Islet of Langerhans (tissue), 1 donor: ENCODE measurements at regions not wholly inside any gene's neighbourhood (a gene's known extent, or its start where the extent isn't known, plus 50 kb on each side); places are given as distances from the start of the nearest gene placed in this dataset.
A peak's percentile ranks its signal among the peaks of the same experiment; 100 is the strongest.
"Not testable (repeated sequence)": the region's sequence is repeated elsewhere in the genome, so short reads cannot be mapped to it uniquely, and the experiment has no call there.

Source experiments
- FAIRE-seq: peaks from one replicate; lab custom pipeline; 2011; peaks lifted over from hg19 to GRCh38; lab: Jason Lieb, UNC

DNA sequence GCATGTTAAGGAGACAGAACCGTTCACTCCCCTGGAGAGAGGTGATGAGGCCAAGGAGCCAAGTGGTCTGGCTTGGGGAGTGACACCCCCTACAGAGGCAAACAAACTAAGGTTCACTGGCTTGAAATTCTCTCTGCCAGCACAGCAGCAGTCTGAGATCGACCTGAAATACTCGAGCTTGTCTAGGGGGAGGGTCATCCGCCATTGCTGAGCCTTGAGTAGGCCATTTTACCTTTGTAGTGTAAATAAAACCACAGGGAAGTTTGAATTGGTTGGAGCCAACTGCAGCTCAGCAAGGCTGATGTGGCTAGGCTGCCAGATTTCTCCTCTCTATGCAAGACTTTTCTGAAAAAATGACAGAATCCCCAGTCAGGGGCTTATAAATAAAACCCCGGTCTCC is 52.9 kb downstream of the CDY2B start:
- FAIRE-seq, result not testable (repeated sequence)

DNA sequence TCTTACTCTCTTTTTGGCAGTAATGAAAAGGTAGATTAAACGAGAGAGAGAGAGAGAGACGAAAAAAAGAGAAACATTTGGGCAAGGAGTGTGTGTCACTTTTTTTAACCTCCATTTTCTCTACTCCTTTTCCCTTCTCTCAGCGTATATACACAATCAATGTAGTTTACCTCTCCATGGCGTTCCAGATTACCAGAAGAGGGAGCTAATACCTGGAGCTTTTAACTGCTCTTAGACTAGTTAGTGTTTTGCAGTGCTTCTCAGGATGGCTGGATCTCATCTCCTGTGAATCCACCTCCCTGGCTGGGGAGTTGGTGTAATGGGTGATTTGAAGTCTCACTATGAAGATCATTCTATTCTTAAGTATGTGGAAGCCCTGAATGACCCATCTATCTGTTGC is 60.3 kb downstream of the CDY2B start:
- FAIRE-seq, result not testable (repeated sequence)

DNA sequence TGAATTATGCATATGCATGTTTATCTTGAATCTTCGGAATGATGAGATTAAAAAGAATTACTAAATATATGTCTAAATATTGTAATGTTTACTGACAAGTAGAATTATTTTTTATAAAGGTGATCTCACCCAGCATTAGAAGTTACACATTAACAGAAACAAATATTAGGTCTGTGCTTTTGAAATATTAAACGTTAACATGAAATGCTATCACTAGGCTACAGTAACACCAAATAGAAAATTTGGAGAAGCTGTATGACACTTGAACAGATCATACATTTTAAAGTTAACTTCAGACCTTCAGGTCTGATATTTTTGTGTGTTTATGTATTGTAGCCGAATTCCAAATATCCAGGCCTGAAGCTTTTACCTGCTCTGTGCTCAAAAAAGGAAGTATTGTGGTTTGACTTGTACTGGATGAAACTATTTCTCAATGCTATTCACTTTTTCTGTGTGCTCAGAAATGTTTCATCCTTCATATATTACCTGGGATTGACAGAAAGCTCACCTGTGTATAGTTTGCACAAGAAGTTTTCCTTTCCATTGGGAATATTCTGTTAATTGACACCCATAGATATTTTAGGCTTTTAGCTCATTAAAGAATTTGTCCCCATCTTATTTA is 60.9 kb downstream of the CDY2B start:
- FAIRE-seq, result peak; percentile 84

DNA sequence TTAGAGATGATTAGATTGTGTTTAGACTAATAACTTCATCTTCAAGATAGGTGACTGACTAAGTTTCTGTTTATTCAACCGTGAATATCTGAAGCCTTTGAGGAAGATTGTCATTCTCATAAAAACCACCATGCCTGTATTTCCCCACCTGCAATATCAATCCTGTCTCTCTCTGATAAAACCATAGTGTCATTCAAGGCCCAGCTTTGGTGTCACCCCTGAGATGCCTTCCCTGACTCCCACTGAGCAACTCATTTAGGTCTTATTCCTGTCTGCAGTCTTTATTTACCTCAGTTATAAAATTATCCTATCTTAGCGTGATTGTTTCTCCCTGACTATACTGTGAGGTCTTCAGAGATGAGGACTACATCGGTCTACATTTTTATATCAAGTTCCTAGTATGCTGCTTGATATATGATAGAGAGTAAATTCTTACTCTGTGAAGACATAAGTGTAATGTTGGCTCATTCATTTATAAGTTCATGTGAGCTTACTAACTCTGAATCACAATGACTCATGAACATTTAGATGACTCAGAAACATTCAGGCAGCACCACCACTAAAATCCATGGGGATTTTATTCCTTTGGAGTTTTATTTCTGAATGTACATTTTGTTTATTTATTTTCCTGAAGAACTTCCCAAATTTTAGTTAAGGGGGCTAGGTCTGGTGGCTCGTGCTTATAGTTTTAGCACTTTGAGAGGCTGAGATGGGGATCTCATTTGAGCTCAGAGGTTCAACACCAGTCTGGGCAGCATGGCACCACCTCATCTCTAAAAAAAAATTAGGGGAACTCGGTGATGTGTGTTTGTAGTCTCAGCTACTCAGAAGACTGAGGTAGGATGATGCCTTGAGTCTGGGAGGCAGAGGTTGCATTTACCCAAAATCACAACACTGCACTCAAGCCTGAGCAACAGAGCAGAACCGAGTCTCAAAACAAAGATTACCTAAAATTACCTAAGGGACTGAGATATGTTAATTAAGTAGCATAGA is 62.6 kb downstream of the CDY2B start:
- FAIRE-seq, result peak; percentile 90

DNA sequence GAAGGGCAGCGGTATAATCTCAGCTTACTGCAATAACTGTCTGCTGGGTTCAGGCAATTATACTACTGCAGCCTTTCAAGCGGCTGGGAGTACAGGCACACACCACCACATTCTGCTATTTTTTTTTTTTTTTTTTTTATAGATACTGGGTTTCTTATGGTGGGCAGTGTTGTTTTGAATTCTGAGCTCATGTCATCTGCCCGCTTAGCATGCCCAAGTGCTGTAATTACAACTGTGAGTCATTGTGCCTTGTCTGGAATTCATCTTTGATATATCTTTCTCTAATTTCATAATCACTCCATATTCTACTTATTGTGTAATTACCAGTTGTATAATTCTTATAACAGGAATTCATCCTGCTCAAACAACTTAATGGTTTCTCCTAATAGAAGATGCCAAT is 67.4 kb downstream of the CDY2B start:
- FAIRE-seq, result not testable (repeated sequence)

DNA sequence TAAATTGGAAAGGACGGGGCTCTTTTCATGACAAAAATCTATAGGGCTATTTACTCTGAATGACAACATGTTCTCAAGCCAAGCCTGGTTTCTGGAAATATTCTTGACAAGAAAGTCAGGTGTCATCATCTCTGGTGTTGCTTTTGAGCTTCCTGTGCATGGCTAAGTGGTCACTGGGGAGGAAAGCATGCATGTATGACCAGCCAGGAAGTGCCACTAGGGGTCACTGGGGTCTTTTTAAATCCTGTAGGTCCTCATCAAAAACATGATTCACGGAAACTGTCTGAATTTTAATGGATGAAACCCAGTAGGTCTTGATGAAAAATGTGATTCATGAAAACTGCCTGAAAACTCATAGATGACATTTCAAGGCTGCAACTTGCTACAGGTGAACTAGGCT is 80.1 kb downstream of the CDY2B start:
- not testable (repeated sequence) for FAIRE-seq

DNA sequence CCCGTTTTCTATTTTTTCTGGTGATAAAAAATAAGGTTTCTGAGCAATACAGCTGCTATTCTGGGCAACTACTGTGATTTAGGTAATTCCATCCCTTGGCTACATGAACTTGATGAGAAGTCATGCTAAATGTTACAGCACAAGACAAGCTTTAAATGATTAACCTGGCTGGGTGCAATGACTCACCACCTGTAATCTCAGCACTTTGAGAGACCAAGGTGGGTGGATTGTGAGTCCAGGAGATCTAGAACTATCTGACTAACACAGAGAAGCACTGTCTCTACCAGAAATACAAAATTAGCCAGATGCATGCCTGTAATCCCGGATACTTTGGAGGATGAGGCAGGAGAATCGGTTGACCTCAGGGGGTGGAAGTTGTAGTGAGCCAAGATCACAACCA is 92.8 kb downstream of the CDY2B start:
- peak; percentile 89 for FAIRE-seq

DNA sequence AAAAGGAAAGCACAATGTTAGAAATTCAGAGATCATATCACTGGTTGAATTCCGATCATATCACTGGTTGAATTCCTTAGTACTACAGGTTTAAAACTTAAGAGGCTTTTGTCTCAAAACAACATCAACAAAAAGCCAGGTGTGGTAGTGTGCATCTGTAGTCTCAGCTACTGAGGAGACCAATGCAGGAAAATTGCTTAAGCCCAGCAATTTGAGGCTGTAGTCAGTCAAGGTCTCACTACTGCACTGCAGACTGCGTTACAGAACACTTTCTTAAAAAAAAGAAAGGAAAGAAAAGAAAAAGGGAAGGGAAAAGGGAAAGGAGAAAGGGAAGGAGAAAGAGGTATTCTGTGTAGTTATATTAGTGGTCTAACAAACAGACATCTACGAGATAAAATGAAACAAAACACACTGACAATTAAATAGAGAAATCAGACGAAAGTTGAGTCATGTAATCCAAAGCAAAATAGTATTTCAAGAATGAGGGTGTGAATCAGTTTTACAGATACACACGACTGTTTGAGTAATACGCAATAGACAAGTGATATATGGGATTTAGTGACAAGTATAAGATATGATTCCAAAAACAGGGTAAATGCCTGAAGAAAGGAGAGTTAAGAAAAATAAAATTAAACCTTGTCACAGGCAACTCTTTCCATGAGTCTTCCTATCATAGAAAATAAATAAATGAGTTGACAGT is 113.9 kb downstream of the CDY2B start:
- FAIRE-seq, result not testable (repeated sequence)

DNA sequence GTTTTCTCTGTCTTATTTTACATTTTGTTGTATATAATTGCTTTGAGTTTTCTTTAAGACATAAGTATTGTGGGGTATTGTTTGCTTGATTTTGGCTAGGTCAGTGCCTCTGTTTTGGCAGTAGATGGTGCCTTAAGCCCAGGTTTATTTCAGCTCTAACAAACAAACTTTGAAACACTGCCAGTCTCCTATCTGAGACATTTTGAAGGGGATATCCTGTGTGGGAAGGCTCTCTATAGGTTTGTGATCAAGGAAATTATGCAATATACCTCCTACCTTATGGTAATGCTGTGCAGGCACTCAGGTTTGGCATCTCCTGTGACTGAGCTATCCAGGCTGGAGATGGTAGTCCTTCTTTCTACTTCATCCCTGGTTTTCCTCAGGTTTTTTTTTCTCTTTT is 120.8 kb downstream of the CDY2B start:
- FAIRE-seq, result not testable (repeated sequence)

DNA sequence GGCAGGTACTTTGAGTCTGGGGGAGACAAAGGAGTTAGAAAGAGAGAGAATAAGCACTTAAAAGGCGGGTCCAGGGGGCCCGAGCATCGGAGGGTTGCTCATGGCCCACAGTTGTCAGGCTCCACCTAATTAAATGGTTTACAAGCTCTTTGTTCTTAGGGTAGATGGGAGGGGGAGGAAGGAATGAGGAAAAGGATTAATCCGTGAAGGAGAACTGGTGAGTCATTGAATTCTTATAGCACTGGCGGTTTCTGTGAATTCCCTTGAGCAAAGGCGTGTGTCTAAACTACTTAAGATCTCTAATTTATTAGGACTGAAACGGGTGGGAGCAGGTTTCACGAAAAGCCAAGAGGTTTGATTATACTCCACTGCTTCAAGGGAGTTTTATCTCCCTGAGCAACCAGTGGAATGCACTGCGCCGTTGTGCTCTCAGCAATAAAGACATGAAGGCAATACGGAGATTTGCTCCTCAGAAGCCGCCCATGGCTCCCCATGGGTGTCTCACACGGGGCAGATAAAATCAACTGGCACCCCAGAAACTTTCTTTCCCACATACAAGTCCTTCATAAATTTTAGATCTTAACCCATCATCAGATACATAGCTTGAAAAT is 127.0 kb downstream of the CDY2B start:
- not testable (repeated sequence) for FAIRE-seq

DNA sequence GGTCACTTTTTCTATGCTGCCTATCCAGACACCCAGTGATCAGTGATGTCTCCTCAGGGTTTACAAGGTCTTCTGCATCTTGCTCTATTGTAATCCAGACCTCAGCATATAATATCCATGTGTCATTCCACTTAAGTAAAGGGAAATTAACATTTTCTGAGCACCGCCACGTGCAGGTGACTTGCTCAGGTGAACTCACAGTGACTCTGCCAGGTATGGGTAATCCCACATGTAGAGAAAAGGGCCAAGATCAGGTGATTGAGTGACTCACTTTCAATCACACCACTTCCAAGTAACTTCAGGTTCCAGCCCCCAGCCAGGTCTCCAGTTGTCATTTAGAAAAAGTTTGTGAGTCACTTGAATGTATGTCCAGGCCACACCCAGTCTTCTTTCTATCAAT is 140.2 kb downstream of the CDY2B start:
- not testable (repeated sequence) for FAIRE-seq

DNA sequence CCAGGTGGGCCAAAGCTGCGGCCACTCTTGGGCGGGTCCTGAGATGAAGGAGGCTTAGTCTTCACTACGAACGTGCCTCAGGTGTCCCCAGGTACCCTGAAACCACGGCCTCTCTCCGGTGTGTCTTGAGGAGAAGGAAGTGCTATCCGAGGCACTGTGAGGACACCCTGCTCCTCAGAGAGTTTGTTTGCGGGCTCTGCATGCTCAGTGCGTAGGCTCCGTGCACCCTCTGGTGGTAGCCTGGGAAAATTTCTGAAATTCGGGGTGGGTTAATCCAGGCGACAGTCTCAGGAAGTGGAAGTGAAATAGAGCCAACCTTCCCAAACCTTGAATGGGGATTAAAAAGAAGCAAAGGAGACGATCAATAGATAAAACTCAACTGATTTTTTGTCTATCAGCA is 150.5 kb downstream of the CDY2B start:
- not testable (repeated sequence) for FAIRE-seq

DNA sequence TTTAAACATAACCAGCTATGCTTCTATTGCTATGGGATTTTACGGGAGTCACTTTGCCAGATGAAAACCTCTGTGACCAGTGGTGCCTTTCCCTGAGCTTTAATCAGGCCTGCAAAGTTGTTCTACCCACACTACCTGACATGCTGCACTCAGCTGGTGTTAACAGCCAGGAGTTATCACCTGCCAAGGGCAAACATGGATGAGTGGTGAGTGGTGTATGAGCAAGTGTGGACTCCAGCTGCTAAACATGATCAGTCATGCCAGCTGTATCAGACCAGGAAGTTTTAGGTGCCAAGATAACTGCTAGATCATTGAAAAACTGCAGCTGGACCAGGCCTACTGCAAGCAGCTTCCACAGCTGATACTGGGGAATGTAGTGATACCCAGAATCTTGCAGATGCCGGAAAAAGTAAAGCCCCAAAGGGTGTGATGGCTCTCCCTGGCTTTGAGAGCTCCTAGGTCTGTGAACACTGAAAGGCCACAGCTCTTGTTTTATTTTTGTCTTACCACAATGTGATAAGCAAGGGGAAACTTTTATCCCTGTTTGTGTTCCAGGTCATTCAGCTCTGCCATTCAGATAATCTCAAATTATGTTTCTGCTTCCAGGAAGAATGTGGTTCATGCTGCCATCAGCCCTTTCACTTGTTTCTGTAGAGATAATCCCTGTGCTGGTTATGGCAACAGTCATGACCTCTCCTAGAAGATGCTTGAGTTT is 163.5 kb downstream of the CDY2B start:
- peak; percentile 53 for FAIRE-seq

DNA sequence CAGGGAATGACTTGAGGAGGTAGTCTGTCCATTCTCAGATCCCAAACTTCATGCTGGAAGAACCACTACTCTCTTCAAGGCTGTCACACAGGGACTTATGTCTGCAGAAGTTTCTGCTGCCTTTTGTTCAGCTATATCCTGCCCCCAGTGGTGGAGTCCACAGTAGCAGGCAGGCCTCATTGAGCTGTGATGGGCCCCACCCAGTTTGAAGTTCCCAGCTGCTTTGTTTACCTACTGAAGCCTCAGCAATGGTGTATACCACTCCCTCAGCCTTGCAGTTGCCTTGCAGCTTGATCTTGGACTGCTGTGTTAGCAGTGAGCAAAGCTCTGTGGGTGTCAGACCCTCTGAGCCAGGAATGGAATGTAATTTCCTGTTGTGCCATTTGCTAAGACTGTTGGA is 212.0 kb downstream of the CDY2B start:
- FAIRE-seq, result not testable (repeated sequence)

DNA sequence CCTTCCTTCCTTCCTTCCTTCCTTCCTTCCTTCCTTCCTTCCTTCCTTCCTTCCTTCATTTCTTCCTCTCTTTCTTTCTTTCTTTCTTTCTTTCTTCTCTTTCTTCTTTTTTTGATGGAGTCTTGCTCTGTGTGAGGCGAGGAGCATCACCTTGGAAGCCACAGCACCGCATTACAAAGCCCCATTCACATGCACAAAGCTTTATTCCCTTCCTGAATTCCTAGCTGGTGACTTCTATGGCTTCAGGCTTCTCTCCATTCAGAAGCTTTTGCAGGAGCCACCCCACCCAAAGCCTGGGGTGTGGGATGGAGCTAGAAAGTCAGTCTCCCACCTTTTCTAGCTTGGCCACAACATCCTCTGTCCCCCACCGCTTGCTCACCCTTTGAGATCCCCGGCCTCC is 237.0 kb downstream of the CDY2B start:
- not testable (repeated sequence) for FAIRE-seq

DNA sequence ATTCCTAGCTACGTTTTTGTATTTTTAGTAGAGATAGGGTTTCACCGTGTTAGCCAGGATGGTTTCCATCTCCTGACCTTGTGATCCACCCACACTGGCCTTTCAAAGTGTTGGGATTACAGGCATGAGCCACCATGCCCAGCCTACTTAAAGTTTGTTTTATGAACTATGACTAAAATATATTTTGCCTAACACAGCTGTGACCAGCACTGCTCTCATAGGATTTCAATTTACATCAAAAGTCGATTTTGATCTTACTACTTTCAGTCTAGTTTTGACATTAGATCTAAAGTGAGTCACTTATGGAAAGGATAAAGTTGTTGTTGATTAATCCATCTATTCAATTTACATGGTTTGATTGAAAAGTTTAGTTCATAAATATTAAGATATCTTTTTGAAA is 245.5 kb downstream of the CDY2B start:
- not testable (repeated sequence) for FAIRE-seq

DNA sequence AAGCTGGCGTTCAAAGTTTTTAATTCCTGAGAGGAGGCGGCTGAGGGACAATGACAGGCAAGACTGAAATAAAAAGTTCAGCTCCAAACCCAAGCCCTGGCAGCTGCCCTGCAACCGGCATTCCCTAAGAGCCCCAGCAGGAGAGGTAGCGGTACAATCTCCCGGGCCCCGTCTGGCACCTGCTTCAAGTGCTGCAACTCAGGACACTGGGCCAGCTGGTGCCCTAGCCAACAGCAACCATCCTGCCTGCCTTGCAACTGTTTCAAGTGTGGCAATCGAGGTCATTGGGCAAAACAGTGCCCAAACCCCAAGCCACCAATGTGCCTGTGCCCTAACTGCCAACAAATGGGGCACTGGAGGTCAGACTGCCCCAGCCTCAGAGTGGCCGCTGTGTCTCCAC is 268.8 kb downstream of the CDY2B start:
- not testable (repeated sequence) for FAIRE-seq

DNA sequence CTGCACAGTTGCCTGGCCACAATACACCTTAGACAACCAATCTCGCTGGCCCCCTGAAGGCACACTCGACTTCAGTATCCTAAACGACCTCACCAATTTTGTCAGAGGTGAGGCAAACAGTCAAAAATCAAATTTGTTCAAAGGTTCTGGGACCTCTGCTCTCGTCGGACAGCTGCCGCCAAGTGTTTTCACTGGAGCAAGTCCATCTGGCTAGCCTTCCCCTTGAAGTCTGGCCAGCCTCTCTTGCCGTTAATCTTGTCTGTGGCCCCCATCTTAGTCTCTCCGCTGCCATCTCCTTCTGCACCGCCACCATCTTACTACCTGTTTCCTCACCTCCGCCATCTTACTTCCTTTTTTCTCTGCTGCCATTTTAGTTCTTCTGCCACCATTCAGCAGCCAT is 269.4 kb downstream of the CDY2B start:
- FAIRE-seq, result not testable (repeated sequence)

DNA sequence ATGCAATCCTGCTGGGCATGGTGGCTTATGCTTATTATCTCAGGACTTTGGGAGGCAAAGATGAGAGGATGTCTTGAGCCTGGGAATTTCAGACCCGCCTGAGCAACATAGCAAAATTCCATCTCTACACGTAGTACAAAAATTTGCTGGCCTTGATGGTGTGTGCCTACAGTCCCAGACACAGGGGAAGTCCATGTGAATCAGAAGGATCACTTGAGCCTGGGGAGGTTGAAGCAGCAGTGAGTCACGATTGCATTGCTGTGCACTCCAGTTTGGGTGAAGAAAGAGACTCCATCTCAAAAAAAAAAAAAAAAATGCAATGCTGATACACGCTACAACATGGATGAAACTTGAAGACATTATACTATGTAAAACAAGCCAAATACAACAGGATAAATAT is 272.9 kb downstream of the CDY2B start:
- FAIRE-seq, result not testable (repeated sequence)

DNA sequence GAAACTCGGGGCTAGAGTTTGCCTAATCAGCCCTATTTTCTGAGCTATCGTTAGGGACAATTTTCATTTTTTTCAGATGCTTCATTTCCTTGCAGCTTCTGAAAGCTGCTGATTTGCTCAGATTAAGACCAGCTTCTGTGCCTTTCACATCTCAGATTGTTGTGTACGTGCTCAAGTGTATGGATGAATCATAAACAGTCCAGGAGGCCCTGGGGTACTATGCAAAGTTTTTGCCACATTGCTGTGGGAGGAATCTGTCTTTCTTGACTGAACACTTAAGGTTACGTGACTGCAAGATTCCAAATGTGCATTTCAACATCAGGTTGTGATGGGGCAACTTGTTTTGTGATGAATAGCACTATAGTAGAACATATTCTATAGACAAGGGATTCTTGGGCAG is 280.8 kb downstream of the CDY2B start:
- not testable (repeated sequence) for FAIRE-seq

DNA sequence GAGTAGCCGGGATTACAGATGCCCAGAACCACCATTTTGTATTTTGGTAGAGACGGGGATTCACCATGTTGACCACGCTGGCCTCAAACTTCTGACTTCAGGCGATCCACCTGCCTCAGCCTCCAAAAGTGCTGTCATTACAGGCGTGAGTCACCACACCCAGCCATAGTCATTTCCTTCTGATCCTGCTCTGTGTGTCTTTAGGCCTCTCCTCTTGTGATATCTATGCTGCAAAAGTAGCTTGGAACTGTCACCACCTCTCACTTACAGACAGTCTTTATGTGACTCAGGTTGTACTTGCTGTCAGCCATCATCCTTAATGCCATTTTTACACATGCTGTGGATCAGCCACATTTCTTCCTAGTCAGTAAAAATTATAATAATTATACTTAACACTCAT is 286.3 kb downstream of the CDY2B start:
- FAIRE-seq, result not testable (repeated sequence)
